Parathyroid adenoma (tissue), 2 donors: ENCODE measurements at regions not wholly inside any gene's neighbourhood (a gene's known extent, or its start where the extent isn't known, plus 50 kb on each side); places are given as distances from the start of the nearest gene placed in this dataset.

Source experiments
- H2AFZ ChIP-seq: fragments of 300-600 bp; sonication (generic); one replicate; pipeline ENCODE4 v1.7.0; 2017; ENCODE audit warnings: antibody characterized with exemption, mild to moderate bottlenecking
- H3K27ac ChIP-seq: fragments of 300-600 bp; sonication (generic); one replicate; pipeline ENCODE4 v1.7.0; 2017
- H3K27me3 ChIP-seq: fragments of 300-600 bp; sonication (generic); one replicate; pipeline ENCODE4 v1.7.0; 2017; ENCODE audit warnings: low read length; ENCODE audit not compliant: control insufficient read depth, insufficient read depth
- H3K36me3 ChIP-seq: fragments of 300-600 bp; sonication (generic); one replicate; pipeline ENCODE4 v1.7.0; 2017; ENCODE audit warnings: low read length; ENCODE audit not compliant: control insufficient read depth, insufficient read depth
- H3K4me1 ChIP-seq: fragments of 300-600 bp; sonication (generic); one replicate; pipeline ENCODE4 v1.7.0; 2017; ENCODE audit warnings: control low read depth
- H3K4me2 ChIP-seq: fragments of 300-600 bp; sonication (generic); one replicate; pipeline ENCODE4 v1.7.0; 2017; ENCODE audit warnings: low read length
- H3K4me3 ChIP-seq: fragments of 300-600 bp; sonication (generic); one replicate; pipeline ENCODE4 v1.7.0; 2017; ENCODE audit warnings: low read depth, low read length
- H3K79me2 ChIP-seq: fragments of 300-600 bp; sonication (generic); one replicate; pipeline ENCODE4 v1.7.0; 2017; ENCODE audit warnings: control low read depth
- H3K9ac ChIP-seq: fragments of 300-600 bp; sonication (generic); one replicate; pipeline ENCODE4 v1.7.0; 2017; ENCODE audit warnings: mild to moderate bottlenecking
- H3K9me3 ChIP-seq: fragments of 300-600 bp; sonication (generic); one replicate; pipeline ENCODE4 v1.7.0; 2017; ENCODE audit warnings: low read length; ENCODE audit not compliant: control insufficient read depth
- TF ChIP-seq, protein P1 (sequence below): fragments of 300-600 bp; sonication (generic); IDR thresholded peaks from one replicate; pipeline ENCODE4 v1.7.0; 2017; ENCODE audit warnings: antibody characterized with exemption, mild to moderate bottlenecking
- donor health status: primary hyperparathyroidism.

DNA sequence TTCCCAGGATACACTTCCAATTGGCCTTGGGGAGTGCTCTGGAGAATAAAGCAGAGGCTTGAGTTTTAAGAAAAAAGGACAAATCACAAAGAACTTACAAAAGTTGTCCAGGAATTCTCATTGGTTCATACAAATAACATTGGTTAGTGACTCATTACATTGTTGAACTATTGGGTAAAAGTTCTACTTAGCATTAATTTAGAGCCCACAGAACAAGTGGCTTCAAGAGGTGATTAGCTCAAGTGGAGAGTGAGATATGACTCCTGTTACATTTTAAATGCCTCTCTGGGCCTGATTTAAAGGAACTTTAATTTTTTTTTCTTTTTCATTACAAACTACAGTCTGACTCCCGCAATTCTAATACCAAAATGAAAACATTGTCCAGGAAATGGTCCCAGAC is 72.9 kb downstream of the ASCL4 start:
- Histone ChIP-seq H3K9ac (no peak overlapping the region), H3K27me3 (peaks cover 3% of the 10 kb centered on the region), H2AFZ (no peak overlapping the region), H3K4me3 (no peak overlapping the region), H3K9me3 (no peaks in the 10 kb centered on the region), H3K4me1 (peaks cover 12% of the 10 kb centered on the region), H3K36me3 (no peaks in the 10 kb centered on the region), H3K79me2 (no peaks in the 10 kb centered on the region), H3K4me2 (no peak overlapping the region), H3K27ac (no peak overlapping the region)
- TF ChIP-seq, protein P1, sequence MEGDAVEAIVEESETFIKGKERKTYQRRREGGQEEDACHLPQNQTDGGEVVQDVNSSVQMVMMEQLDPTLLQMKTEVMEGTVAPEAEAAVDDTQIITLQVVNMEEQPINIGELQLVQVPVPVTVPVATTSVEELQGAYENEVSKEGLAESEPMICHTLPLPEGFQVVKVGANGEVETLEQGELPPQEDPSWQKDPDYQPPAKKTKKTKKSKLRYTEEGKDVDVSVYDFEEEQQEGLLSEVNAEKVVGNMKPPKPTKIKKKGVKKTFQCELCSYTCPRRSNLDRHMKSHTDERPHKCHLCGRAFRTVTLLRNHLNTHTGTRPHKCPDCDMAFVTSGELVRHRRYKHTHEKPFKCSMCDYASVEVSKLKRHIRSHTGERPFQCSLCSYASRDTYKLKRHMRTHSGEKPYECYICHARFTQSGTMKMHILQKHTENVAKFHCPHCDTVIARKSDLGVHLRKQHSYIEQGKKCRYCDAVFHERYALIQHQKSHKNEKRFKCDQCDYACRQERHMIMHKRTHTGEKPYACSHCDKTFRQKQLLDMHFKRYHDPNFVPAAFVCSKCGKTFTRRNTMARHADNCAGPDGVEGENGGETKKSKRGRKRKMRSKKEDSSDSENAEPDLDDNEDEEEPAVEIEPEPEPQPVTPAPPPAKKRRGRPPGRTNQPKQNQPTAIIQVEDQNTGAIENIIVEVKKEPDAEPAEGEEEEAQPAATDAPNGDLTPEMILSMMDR: no peak

DNA sequence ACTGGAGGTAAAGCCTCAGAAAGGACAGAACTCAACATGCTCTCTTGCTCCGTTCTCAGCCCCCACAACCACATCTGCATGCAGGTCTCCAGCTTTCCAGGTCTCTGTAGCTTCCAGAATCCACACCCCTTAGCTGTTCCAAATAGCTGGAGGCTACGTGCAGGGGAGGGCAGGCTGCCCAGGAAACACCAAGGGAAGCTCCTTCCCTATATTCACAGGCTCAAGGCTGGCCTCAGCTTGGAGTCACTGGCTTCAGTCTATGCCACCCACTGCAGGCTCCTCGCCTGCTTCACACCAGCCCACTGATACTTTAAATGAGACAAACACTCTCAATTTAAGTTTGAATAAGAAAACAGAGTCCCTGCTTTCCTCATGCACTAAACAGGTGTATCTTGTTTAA is 73.3 kb downstream of the ASCL4 start:
- Histone ChIP-seq H3K4me1 (peaks cover 12% of the 10 kb centered on the region), H2AFZ (no peak overlapping the region), H3K4me3 (no peak overlapping the region), H3K27me3 (peaks cover 3% of the 10 kb centered on the region), H3K9ac (no peak overlapping the region), H3K4me2 (no peak overlapping the region), H3K79me2 (no peaks in the 10 kb centered on the region), H3K27ac (no peak overlapping the region), H3K36me3 (no peaks in the 10 kb centered on the region), H3K9me3 (no peaks in the 10 kb centered on the region)
- TF ChIP-seq, protein P1: no peak

DNA sequence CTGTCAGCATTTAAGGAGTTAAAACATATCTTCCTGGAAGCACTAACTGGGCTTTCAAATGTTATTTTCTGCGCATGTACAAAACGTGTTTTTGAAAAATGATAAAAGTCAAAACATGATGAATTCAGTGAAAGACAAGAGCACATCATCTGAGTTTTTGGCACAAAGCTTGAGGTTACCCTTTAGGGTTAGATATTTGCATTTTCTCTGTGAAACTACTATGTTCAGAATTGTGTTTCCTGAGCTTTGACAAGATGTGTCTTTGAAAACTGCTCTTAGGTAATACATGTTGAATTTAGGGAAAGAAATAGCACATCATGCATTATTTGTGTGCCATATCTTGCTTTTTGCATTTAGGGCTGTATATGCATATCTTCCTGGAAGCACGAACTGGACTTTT is 79.0 kb downstream of the ASCL4 start:
- Histone ChIP-seq H3K36me3 (no peaks in the 10 kb centered on the region), H3K9ac (no peak overlapping the region), H3K27me3 (no peaks in the 10 kb centered on the region), H3K79me2 (no peaks in the 10 kb centered on the region), H3K4me3 (no peak overlapping the region), H3K9me3 (no peaks in the 10 kb centered on the region), H3K4me1 (no peaks in the 10 kb centered on the region), H3K27ac (no peak overlapping the region), H2AFZ (no peak overlapping the region), H3K4me2 (no peak overlapping the region)
- TF ChIP-seq, protein P1: no peak

DNA sequence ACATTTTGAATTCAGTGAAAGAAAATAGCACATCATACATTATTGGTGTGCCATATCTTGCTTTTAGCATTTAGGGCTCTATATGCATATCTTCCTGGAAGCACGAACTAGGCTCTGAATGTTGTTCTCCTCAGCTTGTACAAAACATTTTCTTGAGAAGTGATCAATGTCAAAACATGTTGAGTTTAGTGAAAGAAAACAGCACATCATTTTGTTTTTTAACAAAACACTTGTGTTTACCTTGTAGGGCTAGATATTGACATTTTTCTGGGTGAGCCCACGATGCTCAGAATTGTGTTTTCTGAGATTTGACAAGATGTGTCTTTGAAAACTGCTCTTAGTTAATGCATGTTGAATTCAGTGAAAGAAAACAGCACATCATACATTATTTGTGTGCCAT is 81.0 kb downstream of the ASCL4 start:
- Histone ChIP-seq H3K4me3 (no peak overlapping the region), H3K27ac (no peak overlapping the region), H3K79me2 (no peaks in the 10 kb centered on the region), H3K4me1 (no peaks in the 10 kb centered on the region), H3K36me3 (no peaks in the 10 kb centered on the region), H3K4me2 (no peak overlapping the region), H2AFZ (no peak overlapping the region), H3K27me3 (no peaks in the 10 kb centered on the region), H3K9me3 (no peaks in the 10 kb centered on the region), H3K9ac (no peak overlapping the region)
- TF ChIP-seq, protein P1: no peak

DNA sequence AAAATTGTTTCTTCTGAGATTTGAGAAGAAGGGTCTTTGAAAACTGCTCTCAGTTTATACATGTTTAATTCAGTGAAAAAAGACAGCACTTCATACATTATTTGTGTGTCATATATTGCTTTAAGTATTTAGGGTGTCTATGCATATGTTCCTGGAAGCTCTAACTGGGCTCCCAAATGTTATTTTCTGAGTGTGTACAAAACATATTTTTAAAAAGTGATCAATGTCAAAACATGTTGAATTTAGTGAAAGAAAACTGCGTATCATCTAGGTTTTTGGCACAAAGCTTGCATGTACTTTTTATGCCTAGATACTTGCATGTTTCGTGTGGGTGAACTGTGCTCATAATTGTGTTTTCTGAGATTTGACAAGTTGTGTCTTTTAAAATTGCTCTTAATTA is 81.6 kb downstream of the ASCL4 start:
- no peak overlapping the region for H3K4me2 ChIP-seq
- TF ChIP-seq, protein P1: no peak
- no peak overlapping the region for H3K4me3 ChIP-seq
- H3K27me3 ChIP-seq: no peaks in the 10 kb centered on the region
- no peaks in the 10 kb centered on the region for H3K79me2 ChIP-seq
- H3K9ac ChIP-seq: no peak overlapping the region
- no peaks in the 10 kb centered on the region for H3K4me1 ChIP-seq
- H3K27ac ChIP-seq: no peak overlapping the region
- no peaks in the 10 kb centered on the region for H3K9me3 ChIP-seq
- H3K36me3 ChIP-seq: no peaks in the 10 kb centered on the region
- H2AFZ ChIP-seq: no peak overlapping the region
